A204.1 (cell line): ENCODE measurements at regions not wholly inside any gene's neighbourhood (a gene's known extent, or its start where the extent isn't known, plus 50 kb on each side); places are given as distances from the start of the nearest gene placed in this dataset.
"Not testable (repeated sequence)": the region's sequence is repeated elsewhere in the genome, so short reads cannot be mapped to it uniquely, and the experiment has no call there.

ENCODE experiments used
- FAIRE-seq: peaks from 2 replicates; lab custom pipeline; 2012; peaks lifted over from hg19 to GRCh38; lab: Jason Lieb, UNC

DNA sequence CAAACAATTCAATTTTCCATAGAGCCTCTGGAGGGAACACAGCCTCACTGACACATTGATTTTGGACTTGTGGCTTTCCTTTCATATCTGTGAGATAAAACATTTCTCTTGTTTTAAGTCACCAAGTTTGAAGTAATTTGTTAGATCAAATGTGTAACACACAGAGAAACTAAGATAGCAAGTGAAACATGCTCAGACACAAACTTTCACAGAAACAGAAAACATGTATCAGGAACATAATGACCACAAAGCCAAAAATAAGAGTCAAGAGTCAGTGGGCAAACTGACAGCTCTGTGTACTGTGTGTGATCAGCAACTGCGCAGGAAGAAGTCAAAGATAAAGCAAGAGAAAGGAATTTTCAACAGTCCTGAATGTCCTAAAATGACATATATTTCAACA is 1237.5 kb downstream of the AMY1C start:
- no peak for FAIRE-seq

DNA sequence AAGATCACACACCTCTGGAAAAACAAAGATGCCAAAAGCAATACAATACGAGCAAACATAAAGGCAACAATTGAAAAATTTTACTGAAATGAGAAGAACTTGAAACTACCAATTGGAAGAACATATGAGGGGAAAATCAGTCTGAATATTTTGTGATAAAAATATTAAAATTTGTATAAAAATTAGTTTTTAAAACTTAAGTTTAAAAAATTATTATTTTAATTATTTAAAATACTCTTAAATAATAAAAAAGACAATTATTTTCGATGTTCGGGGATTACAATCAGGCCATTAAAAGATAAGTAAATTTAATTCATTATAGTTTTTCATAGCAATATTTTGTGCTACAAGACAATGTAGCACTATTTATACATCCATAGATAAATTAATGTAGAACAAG is 1239.3 kb downstream of the AMY1C start:
- FAIRE-seq: peak; percentile 30

DNA sequence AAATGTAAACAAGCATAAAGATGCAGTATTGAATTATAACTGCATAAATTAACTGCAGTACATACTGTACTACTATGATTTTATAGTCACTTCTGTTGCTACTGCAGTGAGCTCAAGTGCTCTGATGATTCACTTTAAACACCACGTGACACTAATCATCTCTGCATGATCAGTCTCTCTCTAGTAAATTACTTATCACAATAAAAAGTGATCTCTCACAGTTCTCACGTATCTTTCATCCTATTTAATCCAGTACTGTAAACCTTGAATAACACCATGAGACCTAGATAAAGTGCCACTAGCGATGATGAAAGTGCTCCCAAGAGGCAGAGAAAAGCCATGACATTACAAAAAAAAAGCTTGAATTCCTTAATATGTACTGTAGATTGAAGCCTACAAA is 1242.0 kb downstream of the AMY1C start:
- FAIRE-seq: no peak

DNA sequence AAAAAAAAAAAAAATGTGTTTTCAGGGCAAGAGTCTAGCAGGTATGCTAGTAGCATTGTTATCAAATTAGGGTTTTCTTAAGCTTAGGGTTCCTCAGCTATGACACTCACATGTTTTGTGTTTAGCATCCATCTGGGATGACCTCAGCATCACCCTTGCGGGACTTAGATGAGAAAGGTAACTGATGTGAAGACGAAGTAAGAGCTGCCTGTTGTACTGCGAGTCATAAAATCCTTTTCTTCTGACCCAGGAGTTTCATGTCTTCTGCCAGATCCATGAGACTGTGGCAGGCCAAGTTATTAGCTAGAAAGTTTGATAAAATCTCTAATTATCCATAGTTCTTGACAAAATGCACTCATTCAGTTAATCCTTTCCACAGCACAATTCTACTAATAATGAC is 1251.1 kb downstream of the AMY1C start:
- no peak for FAIRE-seq

DNA sequence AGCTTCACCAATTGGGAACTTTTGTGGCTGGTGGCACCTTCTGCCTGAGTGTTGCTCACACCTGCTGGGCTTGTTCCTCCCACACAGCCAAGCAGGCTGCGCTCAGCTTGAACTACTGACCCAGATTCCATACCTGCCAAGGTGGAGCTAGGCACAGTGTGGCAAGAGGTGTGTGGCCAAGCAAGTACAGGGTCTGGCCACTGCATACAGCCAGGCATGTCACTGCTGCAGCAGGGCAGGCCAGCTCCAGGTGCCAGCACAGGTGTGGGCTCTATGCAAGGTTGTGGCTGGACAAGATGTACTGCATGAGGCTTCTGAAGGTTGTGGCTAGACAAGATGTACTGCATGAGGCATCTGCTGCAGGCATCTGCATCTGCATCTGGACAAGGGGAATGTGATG is 1254.8 kb downstream of the AMY1C start:
- no peak for FAIRE-seq

DNA sequence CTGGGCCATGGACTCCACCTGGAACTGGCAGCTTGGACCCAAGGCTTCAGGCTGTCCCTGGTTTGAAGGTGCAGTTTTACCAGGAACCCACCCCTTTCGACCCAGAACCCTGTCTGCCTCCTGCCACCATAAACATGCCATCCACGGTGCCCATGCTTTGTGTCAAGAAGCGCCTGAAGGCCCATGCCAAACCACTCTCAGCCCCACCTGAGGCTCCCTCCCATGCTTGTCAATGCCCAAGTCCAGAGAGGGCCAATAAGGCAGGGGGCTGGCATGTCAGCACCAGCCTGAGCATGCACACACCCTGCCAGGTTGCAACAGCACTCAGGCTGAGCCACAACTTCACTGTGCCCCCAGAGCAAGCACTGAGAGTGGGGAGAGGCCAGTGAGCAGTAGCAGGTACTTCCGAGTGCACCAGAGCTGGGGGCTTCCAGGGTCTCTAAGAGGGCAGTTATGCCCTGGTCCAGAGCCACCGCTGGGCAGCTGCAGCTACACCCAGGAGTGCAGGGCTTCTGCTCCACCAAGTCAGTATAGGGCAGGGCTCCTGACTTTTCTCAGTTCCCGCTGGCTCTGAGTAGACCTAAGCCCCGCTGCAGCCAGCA is 1256.0 kb downstream of the AMY1C start:
- no peak for FAIRE-seq

DNA sequence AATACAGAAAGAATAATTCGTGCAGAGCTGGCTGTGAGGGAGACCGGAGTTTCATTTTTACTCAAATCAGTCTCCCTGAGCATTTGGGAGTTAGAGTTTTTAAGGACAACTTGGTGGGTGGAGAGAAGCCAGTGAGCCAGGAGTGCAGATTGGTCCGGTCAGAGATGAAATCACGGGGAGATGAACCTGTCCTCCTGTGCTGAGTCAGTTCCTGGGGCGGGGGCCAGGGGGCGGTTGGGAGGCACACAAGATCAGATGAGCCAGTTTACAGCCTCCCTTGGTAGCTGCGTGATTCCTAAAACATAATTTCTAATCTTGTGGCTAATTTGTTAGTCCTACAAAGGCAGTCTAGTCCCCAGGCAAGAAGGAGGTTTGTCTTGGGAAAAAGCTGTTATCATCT is 1267.9 kb downstream of the AMY1C start:
- no peak for FAIRE-seq

DNA sequence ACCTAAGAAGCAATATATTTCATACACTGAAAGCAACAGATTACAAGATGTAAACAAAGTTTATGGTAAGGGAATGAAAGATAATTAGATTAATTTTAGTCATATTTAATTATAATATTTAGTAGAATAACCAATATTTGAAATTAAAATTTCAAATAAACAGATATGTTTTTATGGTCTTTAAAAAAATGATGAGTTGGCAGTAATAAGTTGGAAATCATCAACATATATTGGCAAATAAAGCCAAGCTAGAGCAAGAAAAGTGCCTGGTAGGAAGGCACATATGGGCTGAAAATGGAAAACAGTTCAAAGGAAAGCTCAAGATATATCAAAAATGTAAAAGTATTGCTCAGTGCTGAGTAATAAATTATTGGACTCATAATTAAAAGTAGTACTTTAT is 1274.0 kb downstream of the AMY1C start:
- FAIRE-seq: no peak

DNA sequence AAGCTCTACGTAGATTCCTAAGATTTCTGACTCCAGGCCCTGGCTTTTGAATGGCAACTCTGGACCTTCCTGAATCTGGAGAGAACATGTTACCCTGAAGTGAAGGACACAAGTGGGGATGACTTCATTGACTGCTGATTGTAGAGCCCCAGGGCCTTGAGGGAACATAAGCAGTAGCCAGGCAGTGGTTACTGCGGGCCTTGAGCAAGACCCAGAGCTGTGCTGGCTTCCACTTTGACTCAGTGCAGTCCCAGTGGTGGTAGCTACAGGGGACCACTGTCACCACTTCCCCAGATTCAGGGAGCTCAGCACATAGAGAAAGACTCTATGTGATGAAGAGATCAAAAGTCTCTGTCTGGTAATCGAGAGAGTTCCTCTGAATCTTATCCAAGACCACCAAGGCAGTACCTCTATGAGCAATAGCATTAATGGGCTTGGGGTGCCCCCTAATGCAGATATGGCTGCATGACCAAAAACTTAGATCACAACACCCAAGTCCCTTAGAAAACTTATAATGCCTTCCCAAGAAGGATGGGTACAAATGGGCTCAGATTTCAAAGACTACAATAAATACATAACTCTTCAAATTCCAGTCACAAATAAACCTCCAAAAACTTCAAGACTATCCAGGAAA is 1278.3 kb downstream of the AMY1C start:
- no peak for FAIRE-seq

DNA sequence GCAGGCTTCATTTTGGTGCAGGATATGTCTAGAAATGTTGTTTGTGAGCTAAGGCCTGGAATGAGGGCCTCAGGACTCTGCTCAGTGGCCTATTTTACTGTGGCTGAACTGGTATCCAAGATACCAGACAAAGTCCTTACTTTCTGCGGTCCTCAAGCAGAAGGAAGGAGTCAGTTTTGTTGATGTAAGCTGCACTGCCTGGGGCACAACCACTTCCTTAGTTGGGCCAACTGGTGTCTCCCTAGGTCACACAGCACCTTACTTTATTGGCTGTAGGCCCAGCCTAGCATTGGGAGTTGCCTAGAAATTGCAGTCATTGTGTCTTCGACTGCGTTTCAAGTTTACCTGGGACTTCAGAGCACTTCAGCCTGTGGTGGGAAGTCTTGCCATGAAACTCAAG is 1322.7 kb downstream of the AMY1C start:
- FAIRE-seq: no peak

DNA sequence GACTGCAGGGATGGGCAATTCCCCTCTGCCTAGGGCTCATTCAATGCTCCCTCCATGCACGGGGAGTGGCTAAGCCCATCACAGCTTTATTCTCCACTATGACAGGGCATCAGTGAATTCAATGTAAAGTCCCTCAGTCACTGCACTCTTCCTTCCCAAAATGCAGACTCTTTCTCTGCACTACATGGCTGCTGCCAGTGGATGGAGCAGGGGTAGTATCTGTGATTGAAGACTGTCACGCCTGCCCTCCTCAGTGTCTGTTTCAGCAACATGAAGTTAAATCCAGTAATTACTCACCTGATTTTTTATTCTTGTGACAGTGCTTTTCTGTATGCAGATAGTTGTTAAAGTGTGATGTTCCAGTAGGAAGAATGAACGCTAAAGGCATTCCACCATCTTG is 1323.2 kb downstream of the AMY1C start:
- no peak for FAIRE-seq

DNA sequence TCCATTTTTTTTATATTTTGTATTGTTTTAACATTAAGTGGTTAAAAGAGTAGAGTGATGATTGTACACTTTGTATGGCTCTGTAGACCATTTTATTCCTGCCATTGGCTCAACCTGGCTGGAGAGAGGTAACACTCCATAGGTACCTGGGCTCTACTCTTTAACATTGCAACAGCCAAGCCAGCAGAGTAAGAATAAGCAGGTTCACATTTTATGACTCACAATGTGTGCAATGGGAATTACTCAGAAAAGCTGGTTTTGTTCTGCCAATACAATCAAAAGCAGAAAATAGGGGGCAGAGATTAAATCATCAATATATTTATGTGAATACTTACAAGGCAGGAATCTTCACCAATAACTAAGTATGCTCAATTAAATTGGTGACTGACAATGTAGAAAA is 1324.0 kb downstream of the AMY1C start:
- FAIRE-seq: no peak

DNA sequence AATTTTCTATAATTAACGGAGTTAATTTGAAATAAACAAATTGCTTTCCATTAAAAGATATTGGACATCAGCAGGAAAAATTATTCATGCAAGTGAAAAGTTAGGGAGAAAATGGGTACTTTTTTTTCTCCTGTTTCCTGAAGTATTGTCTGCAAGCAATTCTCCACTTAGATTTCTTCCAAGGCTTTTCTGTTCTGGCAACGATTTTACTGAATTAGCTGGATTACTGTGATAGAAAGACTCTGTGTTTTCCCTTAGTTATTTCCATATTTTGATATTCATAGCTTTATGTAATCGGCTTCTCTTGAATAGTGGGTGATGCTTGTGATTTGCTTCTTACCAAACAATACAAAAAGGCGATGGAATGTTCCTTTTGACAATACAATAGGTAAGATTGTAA is 1333.9 kb downstream of the AMY1C start:
- FAIRE-seq: no peak

DNA sequence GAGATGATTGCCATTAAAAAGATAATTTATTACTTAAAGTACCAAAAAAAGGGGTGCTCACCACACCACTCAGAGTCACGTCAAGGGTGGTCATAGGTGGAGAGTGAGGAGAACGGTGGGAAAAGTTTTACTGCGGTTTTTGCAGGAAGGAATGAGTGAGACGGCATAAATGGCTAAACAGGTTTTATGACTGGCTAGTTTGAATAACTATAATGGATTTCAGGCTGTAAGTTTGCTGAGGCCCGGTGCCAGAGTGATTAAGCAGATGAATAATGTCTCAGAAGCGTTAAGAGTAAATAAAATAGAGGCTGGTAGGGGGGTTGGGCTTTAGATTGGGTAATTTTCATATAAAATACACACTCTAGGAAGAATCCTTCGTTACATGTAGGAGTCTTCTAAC is 1337.8 kb downstream of the AMY1C start:
- no peak for FAIRE-seq

DNA sequence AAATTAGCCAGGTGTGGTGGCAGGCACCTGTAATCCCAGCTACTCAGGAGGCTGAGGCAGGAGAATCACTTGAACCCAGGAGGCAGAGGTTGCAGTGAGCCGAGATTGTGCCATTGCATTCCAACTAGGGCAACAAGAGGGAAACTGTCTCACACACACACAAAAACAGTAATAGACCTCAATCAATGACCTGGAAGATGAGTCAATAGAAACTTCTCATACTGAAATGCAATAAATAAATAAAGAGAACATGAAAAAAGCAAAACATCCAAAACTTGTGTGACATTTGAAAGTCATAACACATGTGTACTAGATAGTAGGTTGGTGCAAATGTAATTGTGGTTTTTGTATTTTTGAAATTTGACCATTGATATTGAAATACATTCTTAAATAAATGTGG is 1338.5 kb downstream of the AMY1C start:
- no peak for FAIRE-seq

DNA sequence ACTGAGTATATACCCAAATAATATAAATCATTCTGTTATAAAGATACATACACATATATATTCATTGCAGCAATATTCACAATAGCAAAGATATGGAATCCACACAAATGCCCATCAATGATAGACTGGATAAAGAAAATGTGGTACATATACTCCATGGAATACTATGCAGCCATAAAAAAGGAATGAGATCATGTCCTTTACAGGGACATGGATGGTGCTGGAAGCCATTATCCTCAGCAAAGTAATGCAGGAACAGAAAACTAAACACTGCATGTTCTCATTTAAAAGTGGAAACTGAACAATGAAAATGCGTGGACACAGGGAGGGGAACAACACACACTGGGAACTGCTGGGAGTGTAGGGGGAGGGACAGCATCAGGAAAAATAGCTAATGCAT is 1344.2 kb downstream of the AMY1C start:
- not testable (repeated sequence) for FAIRE-seq

DNA sequence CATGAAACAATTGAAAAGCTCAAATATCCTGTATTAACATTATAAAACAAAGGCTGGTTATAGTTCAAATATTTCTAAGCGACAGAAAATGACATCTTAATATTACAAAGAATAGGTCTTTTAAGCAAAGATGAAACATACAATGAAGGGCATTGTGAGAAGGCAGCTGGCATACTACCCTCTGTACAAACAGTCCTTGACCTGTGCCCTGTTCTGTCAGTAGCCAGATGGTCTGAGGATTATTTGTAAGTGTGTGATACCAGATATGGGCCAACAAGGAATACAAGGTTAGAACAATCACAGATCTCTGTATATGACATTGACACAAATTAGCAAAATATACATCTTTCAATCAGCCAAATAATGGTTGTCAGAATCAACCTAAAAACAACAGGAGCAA is 1350.4 kb downstream of the AMY1C start:
- FAIRE-seq: no peak

DNA sequence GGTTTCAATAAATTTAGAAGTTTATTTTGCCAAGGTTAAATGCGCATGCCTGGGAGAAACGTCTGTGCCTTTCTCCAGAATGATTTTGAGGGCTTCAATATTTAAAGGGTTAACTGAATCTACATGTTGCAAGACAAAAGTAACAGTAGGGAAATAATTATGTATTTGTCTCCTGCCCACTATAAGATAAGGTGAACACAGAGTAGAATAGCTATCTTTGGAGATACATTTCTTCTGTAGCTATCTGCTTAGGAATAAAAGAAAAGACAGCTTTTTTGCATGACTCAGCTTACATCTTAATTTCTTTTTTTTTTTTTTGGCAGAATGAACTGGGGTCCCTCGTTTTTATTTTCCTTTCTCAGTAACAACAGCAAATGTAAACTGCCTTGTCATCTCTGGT is 1351.6 kb downstream of the AMY1C start:
- no peak for FAIRE-seq

DNA sequence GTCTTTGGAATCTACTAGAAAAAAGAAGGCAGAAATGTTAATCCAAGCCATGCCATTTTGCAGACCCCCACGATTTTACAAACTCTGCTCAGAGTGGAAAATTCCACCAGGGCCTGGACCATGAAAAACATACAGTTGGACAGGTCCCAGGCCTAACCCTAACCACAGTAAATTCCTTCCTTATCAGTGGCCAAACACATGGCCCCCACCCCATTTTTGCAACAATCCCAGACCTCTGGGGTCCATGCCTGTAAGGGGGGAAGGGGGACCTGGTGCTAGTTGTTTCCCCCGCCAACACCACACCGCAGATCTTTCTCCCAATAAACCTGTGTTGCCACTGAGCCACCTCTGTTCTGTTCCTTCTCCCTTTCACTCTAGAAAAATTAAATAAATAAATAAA is 1352.7 kb downstream of the AMY1C start:
- no peak for FAIRE-seq

DNA sequence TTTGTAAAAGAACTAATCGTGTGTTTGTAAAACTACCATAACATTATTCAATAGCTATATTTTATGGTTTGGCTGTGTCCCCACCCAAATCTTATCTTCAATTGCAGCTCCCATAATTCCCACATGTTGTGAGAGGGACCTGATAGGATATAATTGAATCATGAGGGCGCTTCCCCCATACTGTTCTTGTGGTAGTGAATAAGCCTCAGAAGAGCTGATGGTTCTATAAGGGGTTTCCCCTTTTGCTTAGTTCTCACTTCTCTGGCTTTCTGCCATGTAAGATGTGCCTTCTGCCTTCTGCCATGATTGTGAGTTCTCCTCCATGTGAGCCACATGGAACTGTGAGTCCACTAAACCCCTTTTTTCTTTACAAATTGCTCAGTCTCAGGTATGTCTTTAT is 1372.3 kb downstream of the AMY1C start:
- FAIRE-seq: no peak

DNA sequence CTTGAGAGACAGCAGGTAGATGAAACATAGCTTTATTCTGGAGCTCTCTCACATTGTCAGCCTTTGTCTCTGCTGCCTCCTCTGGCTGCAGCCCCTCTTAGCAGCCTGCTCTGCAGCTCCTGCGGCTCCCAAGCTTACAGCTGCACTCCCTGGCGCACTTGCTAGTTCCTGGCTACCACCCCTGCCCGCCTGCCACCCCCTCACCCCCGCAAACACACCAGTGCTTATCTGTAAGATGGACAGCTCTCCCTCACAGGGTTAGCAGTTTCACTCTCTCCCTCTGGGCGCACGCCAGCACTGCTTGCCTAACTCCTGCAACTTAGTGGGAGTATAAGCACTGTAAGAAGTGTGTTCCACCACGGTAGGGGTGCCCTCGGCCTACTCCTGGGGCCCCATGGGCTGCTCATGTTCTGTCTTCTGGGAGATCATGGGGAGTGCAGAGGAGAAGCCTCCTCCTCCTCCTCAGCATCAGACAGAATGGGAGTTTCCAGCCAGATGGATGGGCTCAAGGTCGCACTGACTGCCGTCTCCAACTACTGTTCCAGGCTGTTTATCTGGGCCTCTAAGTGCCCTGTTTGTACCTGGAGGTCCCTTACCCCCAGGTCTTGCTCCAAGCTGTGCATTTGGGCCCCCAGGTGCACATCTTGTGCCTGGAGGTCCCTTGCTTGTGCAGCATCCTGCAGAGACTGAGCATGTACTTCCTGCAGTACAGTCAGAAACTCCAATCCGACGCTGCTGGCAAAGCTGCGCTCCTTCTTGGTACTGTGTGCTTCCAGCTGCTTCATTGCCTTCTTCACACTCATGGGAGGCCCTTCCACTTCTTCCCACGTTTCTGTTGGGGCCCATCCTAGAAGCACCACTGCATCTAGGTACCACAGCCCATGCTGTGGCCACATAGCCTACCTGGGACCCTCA is 1388.1 kb downstream of the AMY1C start:
- no peak for FAIRE-seq

DNA sequence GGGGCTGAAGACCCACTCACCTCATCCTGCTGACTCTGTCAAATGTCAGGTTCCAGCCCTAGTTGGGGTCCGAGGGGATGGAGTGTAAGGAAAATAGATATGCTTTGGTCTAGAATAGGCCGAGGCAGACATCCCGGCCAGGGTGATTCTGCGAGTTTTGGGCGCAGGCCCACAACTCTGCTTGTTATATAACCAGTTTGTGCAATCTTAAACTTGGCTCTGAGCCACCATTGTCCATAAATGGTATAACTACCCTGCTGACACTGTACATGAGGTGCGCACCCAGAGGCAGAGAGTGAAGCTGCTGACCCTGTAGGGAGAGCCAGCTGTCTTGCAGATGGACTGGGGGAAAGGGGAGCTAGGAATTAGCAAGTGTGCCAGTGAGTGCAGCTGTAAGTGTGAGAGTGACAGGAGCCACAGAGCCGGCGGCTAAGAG is 1388.8 kb downstream of the AMY1C start:
- no peak for FAIRE-seq

DNA sequence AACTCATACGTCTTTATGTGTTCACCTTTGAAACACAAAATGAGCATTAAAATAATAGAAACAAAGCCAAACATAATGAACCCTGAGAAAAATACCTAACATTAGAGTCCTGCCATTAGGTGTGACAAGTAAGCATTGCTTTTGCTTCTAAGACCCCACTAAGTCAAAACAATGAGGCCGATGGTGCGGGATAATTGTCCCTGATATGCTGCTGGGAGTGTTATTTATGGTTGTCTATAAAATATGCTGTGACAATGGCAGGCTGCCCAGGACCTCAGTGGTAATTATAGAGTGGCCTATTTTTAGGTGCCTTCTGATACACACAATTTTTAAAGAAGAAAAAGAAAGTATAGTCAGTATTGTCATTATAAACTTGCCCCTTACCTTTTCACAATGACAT is 1423.1 kb downstream of the AMY1C start:
- no peak for FAIRE-seq

DNA sequence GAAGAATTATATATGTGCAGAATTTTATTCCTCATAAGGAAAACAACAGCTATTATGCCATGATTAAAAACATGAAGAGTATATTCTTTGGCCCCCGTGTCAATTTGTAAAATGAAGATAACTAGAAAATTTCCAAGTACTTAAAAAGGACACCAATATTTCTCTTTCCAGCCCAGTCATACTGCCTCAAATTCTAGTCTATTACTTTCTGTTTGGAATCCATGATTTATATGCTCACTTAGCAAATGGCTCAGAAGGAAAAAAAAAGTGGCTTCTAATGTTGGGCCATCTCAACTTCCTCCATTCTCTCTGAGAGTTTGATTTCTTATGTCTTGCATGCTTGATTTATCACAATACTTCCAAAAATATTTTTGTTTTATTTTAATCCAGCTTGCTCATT is 1431.1 kb downstream of the AMY1C start:
- FAIRE-seq: no peak
